Body of pancreas (tissue), 4 donors: ENCODE measurements at regions not wholly inside any gene's neighbourhood (a gene's known extent, or its start where the extent isn't known, plus 50 kb on each side); places are given as distances from the start of the nearest gene placed in this dataset.
"Not testable (repeated sequence)": the region's sequence is repeated elsewhere in the genome, so short reads cannot be mapped to it uniquely, and the experiment has no call there.

Source experiments
- POLR2A ChIP-seq, 3 donors: fragments of 450-650 bp; IDR thresholded peaks; one replicate each; pipeline ENCODE4 v1.6.1; 2016; ENCODE audit warnings: antibody characterized with exemption in 3 of 3, mild to moderate bottlenecking in 2 of 3
- TF ChIP-seq, protein P1 (sequence below), 7 experiments: fragments of 450-650 bp in 4 of 7; fragments of 200-600 bp in 3 of 7; sonication (generic) in 3 of 7; IDR thresholded peaks; one replicate each; pipeline ENCODE4 v1.5.1; 2016 to 2019; ENCODE audit warnings: antibody characterized with exemption in 7 of 7

DNA sequence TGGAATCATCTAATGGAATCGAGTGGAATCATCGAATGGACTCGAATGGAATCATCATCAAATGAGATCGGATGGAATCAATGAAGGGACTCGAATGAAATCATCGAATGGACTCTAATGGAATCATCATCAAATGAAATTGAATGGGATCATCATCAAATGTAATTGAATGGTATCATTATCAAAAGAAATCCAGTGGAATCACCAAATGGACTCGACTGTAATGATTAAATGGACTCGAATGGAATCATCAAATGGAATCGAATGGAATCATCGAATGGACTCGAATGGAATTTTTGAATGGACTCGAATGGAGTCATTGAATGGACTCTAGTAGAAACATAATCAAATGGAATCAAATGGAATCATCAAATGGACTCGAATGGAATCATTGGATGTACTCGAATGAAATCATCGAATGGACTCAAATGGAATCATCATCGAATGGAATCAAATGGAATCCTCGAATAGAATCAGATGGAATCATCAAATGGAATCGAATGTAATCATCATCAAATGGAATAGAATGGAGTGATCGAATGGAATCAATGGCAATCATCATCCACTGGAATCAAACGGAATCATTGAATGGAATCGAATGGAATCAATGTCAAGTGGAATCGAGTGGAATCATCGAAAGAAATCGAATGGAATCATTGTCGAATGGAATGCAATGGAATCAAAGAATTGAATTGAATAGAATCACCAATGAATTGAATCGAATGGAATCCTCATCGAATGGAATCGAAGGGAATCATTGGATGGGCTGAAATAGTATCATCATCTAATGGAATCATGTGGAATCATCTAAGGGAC, 234.2 kb downstream of the SHCBP1 start:
- TF ChIP-seq, protein P1, sequence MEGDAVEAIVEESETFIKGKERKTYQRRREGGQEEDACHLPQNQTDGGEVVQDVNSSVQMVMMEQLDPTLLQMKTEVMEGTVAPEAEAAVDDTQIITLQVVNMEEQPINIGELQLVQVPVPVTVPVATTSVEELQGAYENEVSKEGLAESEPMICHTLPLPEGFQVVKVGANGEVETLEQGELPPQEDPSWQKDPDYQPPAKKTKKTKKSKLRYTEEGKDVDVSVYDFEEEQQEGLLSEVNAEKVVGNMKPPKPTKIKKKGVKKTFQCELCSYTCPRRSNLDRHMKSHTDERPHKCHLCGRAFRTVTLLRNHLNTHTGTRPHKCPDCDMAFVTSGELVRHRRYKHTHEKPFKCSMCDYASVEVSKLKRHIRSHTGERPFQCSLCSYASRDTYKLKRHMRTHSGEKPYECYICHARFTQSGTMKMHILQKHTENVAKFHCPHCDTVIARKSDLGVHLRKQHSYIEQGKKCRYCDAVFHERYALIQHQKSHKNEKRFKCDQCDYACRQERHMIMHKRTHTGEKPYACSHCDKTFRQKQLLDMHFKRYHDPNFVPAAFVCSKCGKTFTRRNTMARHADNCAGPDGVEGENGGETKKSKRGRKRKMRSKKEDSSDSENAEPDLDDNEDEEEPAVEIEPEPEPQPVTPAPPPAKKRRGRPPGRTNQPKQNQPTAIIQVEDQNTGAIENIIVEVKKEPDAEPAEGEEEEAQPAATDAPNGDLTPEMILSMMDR (IDR thresholded peaks at IDR 0.05) = not testable (repeated sequence)
- TF ChIP-seq POLR2A (IDR thresholded peaks at IDR 0.05) = not testable (repeated sequence)
